Activated CD8-positive, alpha-beta memory T cell treated with anti-CD3 and anti-CD28 coated beads, Interleukin-2, amount 10 ng/mL, durations not matched to agents 7 days and 5 days (primary cell): ENCODE measurements at regions not wholly inside any gene's neighbourhood (a gene's known extent, or its start where the extent isn't known, plus 50 kb on each side); places are given as distances from the start of the nearest gene placed in this dataset.

ENCODE experiments used
- ATAC-seq: fragments of 150-1000 bp; cut with Tn5 transposase; one replicate; pipeline ENCODE4 v1.10.0; 2021; ENCODE audit warnings: moderate library complexity
- CTCF ChIA-PET: fragments of 350-600 bp; sonication (Branson Sonifier 250); formaldehyde crosslinking; loops from one replicate; lab custom pipeline; 2021; ENCODE audit warnings: antibody characterized with exemption; lab: Charles Lee
- DNase-seq: peaks from one replicate; pipeline ENCODE4 v3.0.0-alpha.2; 2020
- H3K27ac Mint-ChIP-seq: one replicate; pipeline ENCODE4 v1.8.0; 2021; ENCODE audit warnings: mild to moderate bottlenecking, mixed read lengths
- H3K27me3 Mint-ChIP-seq: one replicate; pipeline ENCODE4 v1.8.0; 2021; ENCODE audit warnings: mixed read lengths
- H3K36me3 Mint-ChIP-seq: one replicate; pipeline ENCODE4 v1.8.0; 2021; ENCODE audit warnings: mild to moderate bottlenecking, mixed read lengths
- H3K4me1 Mint-ChIP-seq: one replicate; pipeline ENCODE4 v1.8.0; 2021; ENCODE audit warnings: mixed read lengths
- H3K4me3 Mint-ChIP-seq: one replicate; pipeline ENCODE4 v1.8.0; 2021; ENCODE audit warnings: mild to moderate bottlenecking, moderate library complexity, mixed read lengths
- H3K9me3 Mint-ChIP-seq: one replicate; pipeline ENCODE4 v1.8.0; 2022; ENCODE audit warnings: low read depth, mixed read lengths

DNA sequence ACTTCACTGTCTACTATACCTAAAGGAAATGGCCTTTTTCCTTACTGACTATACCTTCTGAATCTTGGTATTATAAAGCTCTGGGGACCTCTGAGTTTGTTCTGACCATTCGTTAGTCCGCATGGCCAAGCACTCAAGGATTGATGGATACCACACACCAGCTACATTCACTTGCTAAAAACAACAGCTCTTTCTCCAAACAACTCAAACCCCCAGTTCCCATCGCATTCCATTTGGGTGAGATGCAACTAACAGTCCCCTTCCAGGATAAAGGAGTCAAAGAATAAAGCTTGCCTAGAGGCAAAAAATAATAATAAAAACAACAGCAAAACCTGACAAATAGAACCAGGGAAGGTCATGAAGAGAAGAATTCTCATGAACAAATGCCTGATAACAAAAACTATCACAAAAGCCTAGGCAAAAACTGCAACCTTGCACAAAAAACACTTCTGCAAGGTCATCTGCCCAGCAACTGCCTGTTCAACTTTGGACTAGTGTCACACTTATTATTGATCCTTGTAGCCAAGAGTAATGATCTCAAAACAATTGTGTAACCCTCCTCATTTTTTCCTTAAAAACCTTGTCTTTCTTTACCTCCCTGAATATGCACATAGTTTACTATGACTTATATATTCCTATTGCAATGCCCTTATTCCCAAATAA is 139.0 kb upstream of the GUCY1A2 start:
- Mint-ChIP-seq H3K36me3 (no peaks in the 10 kb centered on the region), H3K27ac (no peak overlapping the region), H3K9me3 (no peaks in the 10 kb centered on the region), H3K27me3 (no peaks in the 10 kb centered on the region), H3K4me3 (no peak overlapping the region), H3K4me1 (no peaks in the 10 kb centered on the region)
- CTCF ChIA-PET: no interaction called here
- DNase-seq (no peak), ATAC-seq (no peak)

DNA sequence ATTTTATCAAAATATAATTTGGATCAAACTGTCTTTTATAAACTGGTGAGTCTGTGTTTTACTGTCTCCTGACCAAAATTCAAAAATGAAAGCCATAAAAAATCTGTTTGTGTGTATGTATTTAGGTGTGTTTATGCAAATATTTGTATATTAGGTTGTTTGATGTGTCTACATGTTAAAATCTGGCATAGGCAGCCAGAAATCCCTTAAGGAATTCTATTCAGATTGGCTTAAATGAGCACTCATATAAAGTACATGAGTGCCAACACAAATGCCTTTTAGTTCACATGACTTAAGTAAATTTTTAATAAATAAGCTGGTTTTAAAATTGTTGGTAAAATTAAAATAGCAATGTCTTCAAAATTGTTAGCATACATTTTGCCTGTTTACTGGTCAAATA is 133.3 kb upstream of the GUCY1A2 start:
- Mint-ChIP-seq H3K36me3 (no peaks in the 10 kb centered on the region), H3K27me3 (no peaks in the 10 kb centered on the region), H3K9me3 (no peaks in the 10 kb centered on the region), H3K27ac (no peak overlapping the region), H3K4me3 (no peak overlapping the region), H3K4me1 (no peaks in the 10 kb centered on the region)
- CTCF ChIA-PET: no interaction called here
- no peak for DNase-seq
- no peak for ATAC-seq

DNA sequence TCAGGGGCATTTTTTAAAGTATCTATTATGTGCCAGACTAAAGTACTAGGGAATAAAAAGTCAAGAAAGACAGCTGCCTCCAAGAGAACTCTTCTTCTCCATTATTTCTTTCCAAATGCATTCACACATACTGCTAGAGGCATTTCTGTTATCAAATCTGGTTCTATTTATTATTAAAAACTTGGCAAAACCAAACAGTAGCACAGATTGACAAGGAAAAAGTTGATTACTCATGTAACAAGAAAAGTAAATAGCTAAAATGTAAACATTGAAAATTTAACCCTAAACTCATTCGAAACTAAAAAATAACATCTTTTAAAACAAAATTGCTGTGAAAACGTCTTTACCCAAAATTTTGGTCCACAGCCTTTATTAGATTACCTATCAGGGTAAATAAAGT is 132.9 kb upstream of the GUCY1A2 start:
- DNase-seq (no peak), ATAC-seq (no peak)
- H3K9me3 Mint-ChIP-seq: no peaks in the 10 kb centered on the region
- no peak overlapping the region for H3K4me3 Mint-ChIP-seq
- H3K4me1 Mint-ChIP-seq: no peaks in the 10 kb centered on the region
- no peaks in the 10 kb centered on the region for H3K27me3 Mint-ChIP-seq
- no peaks in the 10 kb centered on the region for H3K36me3 Mint-ChIP-seq
- no peak overlapping the region for H3K27ac Mint-ChIP-seq
- CTCF ChIA-PET: interaction anchor here (0.6 kb wide), 1 partner anchor 373 kb away, joined by 4 read pairs; no protein-coding TSS in a partner anchor

DNA sequence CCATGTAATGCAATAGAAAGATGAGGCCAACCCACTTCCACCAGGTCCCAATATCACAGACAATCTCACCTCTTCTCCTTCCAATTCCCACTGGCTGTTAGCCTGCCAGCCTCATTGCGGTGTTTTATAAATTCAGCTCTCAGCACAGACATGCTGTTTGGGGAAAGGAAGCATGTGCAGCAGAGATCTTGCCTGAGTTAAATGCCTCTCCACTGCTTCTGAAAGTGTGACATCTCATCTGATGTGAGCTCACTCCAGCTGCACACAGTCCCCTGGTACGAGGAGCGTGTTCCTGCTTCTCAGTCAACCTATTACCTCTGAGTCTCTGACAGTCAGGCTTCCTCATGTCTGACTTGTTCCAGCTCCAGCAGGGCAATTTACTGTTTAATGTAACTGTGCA is 122.7 kb upstream of the GUCY1A2 start:
- peaks cover 6% of the 10 kb centered on the region for H3K9me3 Mint-ChIP-seq
- H3K27me3 Mint-ChIP-seq: no peaks in the 10 kb centered on the region
- DNase-seq: no peak
- no peaks in the 10 kb centered on the region for H3K4me1 Mint-ChIP-seq
- H3K27ac Mint-ChIP-seq: no peak overlapping the region
- no peak overlapping the region for H3K4me3 Mint-ChIP-seq
- ATAC-seq: no peak
- no peaks in the 10 kb centered on the region for H3K36me3 Mint-ChIP-seq
- CTCF ChIA-PET: no interaction called here

DNA sequence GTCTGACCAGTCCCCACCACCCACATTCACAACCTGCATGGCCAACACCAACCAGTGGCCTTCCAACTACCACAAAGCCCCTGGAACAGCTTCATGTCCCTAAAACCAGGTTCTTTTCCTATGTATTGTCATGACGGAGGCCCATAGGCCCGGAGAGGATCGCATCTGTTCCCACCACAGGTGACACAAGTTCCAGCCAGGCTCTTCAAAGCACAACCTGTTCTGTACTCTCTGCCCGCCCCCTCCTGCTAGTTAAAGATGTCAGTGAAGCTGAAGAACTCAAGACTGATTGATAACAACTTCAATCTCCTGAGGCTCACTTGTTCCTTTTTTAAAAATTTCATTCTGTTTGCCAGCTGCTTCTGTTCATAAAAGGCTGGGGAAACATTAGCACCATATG is 121.1 kb upstream of the GUCY1A2 start:
- CTCF ChIA-PET: no interaction called here
- Mint-ChIP-seq H3K27me3 (no peaks in the 10 kb centered on the region), H3K4me3 (no peak overlapping the region)

DNA sequence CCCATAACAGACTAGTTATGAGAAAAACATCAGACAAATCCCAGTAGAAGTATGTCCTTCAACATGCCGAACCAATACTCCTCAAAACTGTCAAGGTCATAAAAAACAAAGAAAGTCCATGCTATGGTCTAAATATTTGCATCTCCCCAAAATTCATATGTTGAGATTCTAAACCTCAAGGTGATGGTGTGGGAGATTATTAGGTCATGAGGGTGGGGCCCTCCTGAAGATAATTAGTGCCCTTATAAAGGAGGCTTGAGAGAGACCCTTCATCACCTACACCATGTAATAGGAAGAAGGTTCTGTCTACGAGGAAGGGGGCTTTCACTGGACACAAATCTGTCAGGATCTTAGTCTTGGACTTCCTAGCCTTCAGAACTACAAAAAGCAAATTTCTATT is 118.6 kb upstream of the GUCY1A2 start:
- Mint-ChIP-seq H3K27me3 (no peaks in the 10 kb centered on the region), H3K4me1 (no peaks in the 10 kb centered on the region), H3K36me3 (no peaks in the 10 kb centered on the region), H3K27ac (no peak overlapping the region), H3K4me3 (no peak overlapping the region), H3K9me3 (peaks cover 11% of the 10 kb centered on the region)
- ATAC-seq (no peak), DNase-seq (no peak)
- CTCF ChIA-PET: no interaction called here

More for the DNA sequence above, 121.1 kb upstream of the GUCY1A2 start:
- Mint-ChIP-seq H3K27ac (no peak overlapping the region), H3K9me3 (peaks cover 9% of the 10 kb centered on the region), H3K4me1 (no peaks in the 10 kb centered on the region), H3K36me3 (no peaks in the 10 kb centered on the region)
- ATAC-seq: no peak
- no peak for DNase-seq

DNA sequence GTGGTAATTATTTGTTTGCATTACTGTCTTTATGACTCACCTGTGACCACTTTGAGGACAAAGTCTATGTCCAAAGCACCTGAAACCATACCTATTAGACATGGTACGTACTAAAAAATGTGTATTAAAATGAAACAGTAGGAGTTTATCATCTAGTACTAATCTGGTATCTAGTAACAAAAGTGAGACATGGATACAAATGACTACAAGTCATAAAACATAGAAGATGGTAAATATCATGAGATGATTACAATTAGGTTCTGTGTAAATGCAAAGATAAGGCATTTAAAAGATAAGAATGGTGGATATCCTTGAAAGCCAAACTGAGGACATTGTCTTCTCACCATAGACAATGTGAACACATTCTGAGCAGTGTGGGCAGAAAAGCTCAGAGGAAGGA is 113.5 kb upstream of the GUCY1A2 start:
- Mint-ChIP-seq H3K36me3 (no peaks in the 10 kb centered on the region), H3K27me3 (no peaks in the 10 kb centered on the region), H3K9me3 (peaks cover 9% of the 10 kb centered on the region), H3K4me3 (no peak overlapping the region), H3K4me1 (no peaks in the 10 kb centered on the region), H3K27ac (no peak overlapping the region)
- CTCF ChIA-PET: no interaction called here
- DNase-seq: no peak
- ATAC-seq: no peak

DNA sequence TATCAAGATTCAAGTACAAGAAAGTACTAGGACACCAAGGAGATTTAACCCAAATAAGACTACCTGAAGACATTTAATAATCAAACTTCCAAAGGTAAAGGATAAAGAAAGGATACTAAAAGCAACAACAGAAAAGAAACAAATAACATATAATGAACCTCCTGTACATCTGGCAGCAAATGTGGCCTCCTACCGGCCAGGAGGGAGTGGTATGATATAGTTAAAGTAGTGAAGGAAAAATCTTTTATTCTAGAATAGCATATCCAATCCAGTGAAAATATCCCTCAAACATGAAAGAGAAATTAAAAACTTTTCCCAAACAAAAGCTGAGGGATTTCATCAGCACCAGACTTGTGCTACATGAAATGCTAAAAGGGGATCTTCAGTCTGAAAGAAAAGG is 104.7 kb upstream of the GUCY1A2 start:
- no peak overlapping the region for H3K27ac Mint-ChIP-seq
- no peak for ATAC-seq
- DNase-seq: no peak
- H3K4me3 Mint-ChIP-seq: no peak overlapping the region
- no peaks in the 10 kb centered on the region for H3K36me3 Mint-ChIP-seq
- no peaks in the 10 kb centered on the region for H3K4me1 Mint-ChIP-seq
- CTCF ChIA-PET: no interaction called here
- H3K27me3 Mint-ChIP-seq: no peaks in the 10 kb centered on the region
- H3K9me3 Mint-ChIP-seq: peaks cover 2% of the 10 kb centered on the region

DNA sequence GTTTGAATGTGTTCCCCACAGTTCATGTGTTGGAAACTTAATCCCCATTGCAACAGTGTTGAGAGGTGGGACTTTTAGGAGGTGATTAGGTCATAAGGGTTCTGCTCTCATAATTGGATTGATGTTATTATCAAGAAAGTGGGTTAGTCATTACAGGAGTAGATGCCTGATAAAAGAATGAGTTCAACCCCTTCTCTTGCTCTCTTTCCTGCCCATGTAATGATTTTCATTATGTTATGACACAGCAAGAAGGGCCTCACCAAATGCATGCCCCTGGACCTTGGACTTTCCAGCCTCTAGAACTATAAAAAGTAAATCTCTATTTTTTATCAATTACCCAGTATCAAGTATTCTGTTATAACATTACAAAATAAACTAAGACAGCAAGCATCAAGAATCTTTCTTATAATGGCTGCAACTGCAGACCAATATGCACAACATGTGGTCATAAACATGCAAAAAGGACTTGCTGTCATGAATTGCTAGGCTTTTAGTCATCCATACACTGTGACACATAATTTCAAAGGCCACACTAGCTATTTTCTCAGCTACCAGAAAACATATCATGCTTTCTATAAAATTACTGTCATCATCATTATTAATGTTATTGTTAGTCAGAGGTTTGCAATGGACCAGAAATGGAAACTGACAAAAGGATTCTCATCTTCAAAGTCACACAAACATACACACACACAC is 99.9 kb upstream of the GUCY1A2 start:
- peaks cover 2% of the 10 kb centered on the region for H3K9me3 Mint-ChIP-seq
- H3K27ac Mint-ChIP-seq: no peak overlapping the region
- DNase-seq (no peak), ATAC-seq (no peak)
- no peaks in the 10 kb centered on the region for H3K4me1 Mint-ChIP-seq
- H3K27me3 Mint-ChIP-seq: no peaks in the 10 kb centered on the region
- CTCF ChIA-PET: no interaction called here
- H3K36me3 Mint-ChIP-seq: no peaks in the 10 kb centered on the region
- no peak overlapping the region for H3K4me3 Mint-ChIP-seq

DNA sequence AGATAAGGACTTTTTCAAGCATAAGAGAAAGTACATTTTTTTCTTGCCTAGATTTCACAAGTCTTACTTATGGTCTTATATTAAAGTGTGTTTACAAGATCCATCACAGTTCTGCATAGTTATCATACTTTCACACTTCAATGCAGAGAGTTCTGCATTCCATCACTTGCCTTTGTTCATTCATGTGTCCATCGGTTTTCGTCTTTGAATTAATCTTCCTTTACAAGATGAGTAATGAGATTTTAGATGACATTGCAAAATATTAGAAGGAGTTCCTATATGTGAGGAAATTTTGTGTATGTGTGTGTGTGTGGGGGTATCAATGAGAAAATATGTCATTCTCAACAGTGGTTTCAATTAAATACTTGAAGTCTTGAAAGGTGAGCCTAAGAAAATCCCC is 98.1 kb upstream of the GUCY1A2 start:
- Mint-ChIP-seq H3K4me3 (no peak overlapping the region), H3K27me3 (no peaks in the 10 kb centered on the region), H3K36me3 (no peaks in the 10 kb centered on the region), H3K4me1 (no peaks in the 10 kb centered on the region), H3K27ac (no peak overlapping the region), H3K9me3 (no peaks in the 10 kb centered on the region)
- CTCF ChIA-PET: no interaction called here
- ATAC-seq (no peak), DNase-seq (no peak)

DNA sequence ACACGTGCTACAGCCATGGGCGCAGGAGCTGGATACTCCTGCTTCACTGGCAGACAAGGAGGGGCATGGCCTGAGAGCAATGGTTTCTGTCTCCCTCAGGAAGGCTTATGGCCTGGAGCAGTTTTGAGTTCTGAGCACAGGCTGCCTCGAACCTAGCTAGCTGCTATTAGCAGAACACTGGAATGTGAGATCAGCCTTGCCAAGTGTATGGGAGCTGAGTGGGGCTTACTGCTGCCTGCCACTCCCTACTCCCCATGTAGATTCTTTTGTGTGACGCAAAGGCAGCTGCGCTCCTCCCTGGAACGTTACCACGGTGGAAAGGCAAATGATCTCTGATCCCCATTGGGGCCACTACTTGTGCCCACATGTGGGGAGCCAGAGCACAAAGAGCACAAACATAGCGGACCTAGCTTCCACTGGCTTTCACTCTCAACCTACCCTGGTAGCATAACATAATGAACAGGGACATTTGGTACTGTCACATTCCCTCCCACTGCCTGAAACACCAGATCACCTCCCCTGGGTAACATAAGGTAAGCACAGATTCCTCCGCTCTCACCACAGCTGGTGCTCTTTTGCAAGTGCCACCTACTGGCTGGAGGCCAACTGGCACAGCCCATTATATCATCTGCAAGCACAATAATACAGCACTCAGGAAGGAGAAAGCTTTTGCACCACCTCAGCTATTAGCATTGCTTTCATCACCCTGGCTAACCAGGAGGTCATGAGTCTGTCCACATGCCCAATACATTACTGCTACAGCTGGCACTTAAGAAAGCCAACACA is 84.6 kb upstream of the GUCY1A2 start:
- Mint-ChIP-seq H3K27ac (no peak overlapping the region), H3K27me3 (no peaks in the 10 kb centered on the region), H3K4me1 (no peaks in the 10 kb centered on the region), H3K9me3 (peaks cover 13% of the 10 kb centered on the region), H3K4me3 (no peak overlapping the region), H3K36me3 (no peaks in the 10 kb centered on the region)
- no peak for DNase-seq
- CTCF ChIA-PET: no interaction called here
- no peak for ATAC-seq

DNA sequence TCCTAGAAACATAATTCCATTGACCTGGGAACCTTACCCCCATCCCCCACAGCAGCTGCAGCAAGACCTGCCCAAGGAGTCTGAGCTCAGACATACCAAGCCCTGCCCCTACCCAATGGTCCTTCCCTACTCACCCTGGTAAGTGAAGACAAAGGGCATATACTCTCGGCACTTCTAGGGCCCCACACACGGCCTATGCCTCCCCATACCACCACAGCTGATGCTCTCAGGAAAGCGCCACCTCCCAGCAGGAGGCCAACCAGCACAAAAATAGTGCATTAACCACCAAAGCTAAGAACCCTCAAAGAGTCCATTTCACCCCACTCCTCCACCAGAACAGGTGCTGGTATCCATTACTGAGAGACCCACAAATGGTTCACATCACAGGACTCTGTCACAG is 74.4 kb upstream of the GUCY1A2 start:
- Mint-ChIP-seq H3K9me3 (peaks cover 23% of the 10 kb centered on the region), H3K4me3 (no peak overlapping the region), H3K27ac (no peak overlapping the region), H3K27me3 (no peaks in the 10 kb centered on the region), H3K36me3 (no peaks in the 10 kb centered on the region), H3K4me1 (no peaks in the 10 kb centered on the region)
- DNase-seq (no peak), ATAC-seq (no peak)
- CTCF ChIA-PET: no interaction called here

DNA sequence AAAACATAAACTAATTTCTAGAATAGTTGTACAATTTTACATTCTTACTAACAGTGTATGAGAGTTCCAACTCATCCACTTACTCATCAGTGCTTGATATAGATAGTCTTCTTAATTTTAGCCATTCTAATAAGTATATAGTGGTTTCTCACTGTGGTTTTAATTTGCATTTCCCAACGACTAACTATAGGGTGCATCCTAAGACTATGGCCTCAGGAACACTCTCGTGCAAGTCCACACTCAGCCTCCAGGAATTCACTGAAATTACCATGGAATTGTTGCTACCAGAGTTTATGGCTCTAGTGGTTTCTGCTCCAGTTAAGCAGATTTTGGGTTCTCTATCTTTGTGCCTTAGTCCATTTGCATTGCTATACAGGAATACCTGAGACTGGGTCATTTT is 60.1 kb upstream of the GUCY1A2 start:
- no peaks in the 10 kb centered on the region for H3K36me3 Mint-ChIP-seq
- no peak overlapping the region for H3K4me3 Mint-ChIP-seq
- no peak for DNase-seq
- H3K27me3 Mint-ChIP-seq: no peaks in the 10 kb centered on the region
- no peak for ATAC-seq
- H3K27ac Mint-ChIP-seq: no peak overlapping the region
- CTCF ChIA-PET: no interaction called here
- peaks cover 11% of the 10 kb centered on the region for H3K9me3 Mint-ChIP-seq
- no peaks in the 10 kb centered on the region for H3K4me1 Mint-ChIP-seq

DNA sequence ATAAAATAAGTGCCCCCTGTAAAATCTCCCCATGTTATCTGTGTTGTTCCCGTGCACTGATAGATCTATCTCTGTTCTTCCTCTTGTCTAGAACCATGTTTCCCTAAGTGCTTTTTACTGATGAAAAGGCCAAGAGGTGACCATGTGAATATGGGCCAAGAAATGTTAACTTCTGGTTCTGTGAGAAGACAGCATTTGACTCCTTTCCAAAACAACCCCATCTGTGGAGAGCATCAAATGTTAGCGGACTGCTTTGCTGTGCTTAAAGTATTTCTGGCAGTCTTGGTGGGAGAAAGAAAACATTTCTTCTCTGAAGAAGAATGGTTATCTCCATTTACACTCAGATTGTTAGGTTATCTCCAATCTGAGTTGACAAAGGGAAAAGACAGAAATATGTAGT is 58.6 kb upstream of the GUCY1A2 start:
- CTCF ChIA-PET: no interaction called here

More for the DNA sequence above, 58.6 kb upstream of the GUCY1A2 start:
- H3K27ac Mint-ChIP-seq: no peak overlapping the region
- ATAC-seq: no peak
- no peaks in the 10 kb centered on the region for H3K4me1 Mint-ChIP-seq
- no peak overlapping the region for H3K4me3 Mint-ChIP-seq
- peaks cover 5% of the 10 kb centered on the region for H3K9me3 Mint-ChIP-seq
- H3K27me3 Mint-ChIP-seq: no peaks in the 10 kb centered on the region
- no peak for DNase-seq
- H3K36me3 Mint-ChIP-seq: no peaks in the 10 kb centered on the region
